CD4-positive, alpha-beta memory T cell (primary cell): ENCODE measurements at regions not wholly inside any gene's neighbourhood (a gene's known extent, or its start where the extent isn't known, plus 50 kb on each side); places are given as distances from the start of the nearest gene placed in this dataset.
"Not testable (repeated sequence)": the region's sequence is repeated elsewhere in the genome, so short reads cannot be mapped to it uniquely, and the experiment has no call there.

ENCODE experiments used
- CTCF ChIA-PET: fragments of 350-600 bp; sonication (Branson Sonifier 250); formaldehyde crosslinking; loops from one replicate; lab custom pipeline; 2021; ENCODE audit warnings: inconsistent platforms; ENCODE audit not compliant: partially characterized antibody; lab: Charles Lee
- POLR2A ChIA-PET: fragments of 350-600 bp; sonication (Branson Sonifier 250); formaldehyde crosslinking; loops from one replicate; lab custom pipeline; 2021; ENCODE audit not compliant: partially characterized antibody; lab: Charles Lee
- DNase-seq, 5 donors: peaks; one replicate each; pipeline versions ENCODE4 v3.0.0 to v3.0.0-alpha.2; 2020 to 2022; ENCODE audit warnings: mixed read lengths in 1 of 5
- H3K27ac ChIP-seq: one replicate; pipeline ENCODE4 v1.7.0; 2013; ENCODE audit warnings: low read depth, low read length
- H3K27me3 ChIP-seq: 2 replicates; pipeline ENCODE4 v1.7.0; 2013; ENCODE audit warnings: mild to moderate bottlenecking, low read length, moderate library complexity; ENCODE audit not compliant: insufficient read depth
- H3K36me3 ChIP-seq: 2 replicates; pipeline ENCODE4 v1.7.0; 2013; ENCODE audit warnings: mild to moderate bottlenecking, low read length, moderate library complexity; ENCODE audit not compliant: insufficient read depth
- H3K4me1 ChIP-seq: 2 replicates; pipeline ENCODE4 v1.7.0; 2013; ENCODE audit warnings: mild to moderate bottlenecking, low read length, moderate library complexity; ENCODE audit not compliant: insufficient read depth
- H3K4me3 ChIP-seq, 2 donors: one replicate each; pipeline ENCODE4 v1.7.0; 2013; ENCODE audit warnings: low read length in 2 of 2, mild to moderate bottlenecking in 1 of 2
- H3K9me3 ChIP-seq, 2 donors: one replicate each; pipeline ENCODE4 v1.7.0; 2013; ENCODE audit warnings: low read length in 2 of 2, control low read depth in 1 of 2; ENCODE audit not compliant: control insufficient read depth in 1 of 2
- H3K27ac Mint-ChIP-seq, 7 donors: one replicate each; pipeline ENCODE4 v1.8.0; 2020 to 2021; ENCODE audit warnings: mixed read lengths in 7 of 7, mild to moderate bottlenecking in 6 of 7, inconsistent platforms in 3 of 7, moderate library complexity in 3 of 7
- H3K27me3 Mint-ChIP-seq, 2 donors: one replicate each; pipeline ENCODE4 v1.8.0; 2020 to 2021; ENCODE audit warnings: mixed read lengths in 2 of 2
- H3K36me3 Mint-ChIP-seq, 2 donors: one replicate each; pipeline ENCODE4 v1.8.0; 2020 to 2021; ENCODE audit warnings: mixed read lengths in 2 of 2, inconsistent platforms in 1 of 2, mild to moderate bottlenecking in 1 of 2
- H3K4me1 Mint-ChIP-seq, 4 donors: one replicate each; pipeline ENCODE4 v1.8.0; 2020 to 2021; ENCODE audit warnings: mixed read lengths in 4 of 4, mild to moderate bottlenecking in 1 of 4
- H3K4me3 Mint-ChIP-seq, 8 donors: one replicate each; pipeline ENCODE4 v1.8.0; 2020 to 2021; ENCODE audit warnings: mixed read lengths in 8 of 8, mild to moderate bottlenecking in 7 of 8, moderate library complexity in 6 of 8, inconsistent platforms in 3 of 8
- H3K9me3 Mint-ChIP-seq, 8 donors: one replicate each; pipeline ENCODE4 v1.8.0; 2020 to 2021; ENCODE audit warnings: mixed read lengths in 8 of 8, mild to moderate bottlenecking in 5 of 8, inconsistent platforms in 3 of 8, moderate library complexity in 1 of 8
- intact Hi-C: fragments of 100-400 bp; cut with micrococcal nuclease; formaldehyde crosslinking; loops from one replicate; pipeline ENCODE4 v1.15.1; 2023

GRCh38 chr6:156423829-156424228 is 353.3 kb upstream of the ARID1B start:
- Histone ChIP-seq H3K27me3 (no peaks in the 10 kb centered on the region), H3K9me3 (no peaks in the 10 kb centered on the region), H3K36me3 (no peaks in the 10 kb centered on the region), H3K4me1 (peaks cover 28% of the 10 kb centered on the region), H3K27ac (peak overlapping the region; percentile 12), H3K4me3 (no peak overlapping the region)
- H3K27ac Mint-ChIP-seq, result peak overlapping the region; percentile 54 to 92 (median 84)
- H3K4me1 Mint-ChIP-seq, result peaks cover 26 to 44% (median 36%) of the 10 kb centered on the region in 4 donors
- intact Hi-C loops, result no loop called here
- CTCF ChIA-PET, result interaction anchor here (1.0 to 1.7 kb wide), 2 partner anchors 14 to 29 kb away, joined by 3 to 5 read pairs; no protein-coding TSS in a partner anchor
- peak; percentile 41 to 58 (median 45) for DNase-seq
- H3K9me3 Mint-ChIP-seq, result peaks cover 0 to 1% (median 0%) of the 10 kb centered on the region in 8 donors
- no peaks in the 10 kb centered on the region for H3K27me3 Mint-ChIP-seq
- peak overlapping the region in 7 of 8 donors; percentile 56 to 87 (median 70) for H3K4me3 Mint-ChIP-seq
- no peaks in the 10 kb centered on the region for H3K36me3 Mint-ChIP-seq
- POLR2A ChIA-PET, result interaction anchor here (3.1 kb wide), 1 partner anchor 27 kb away, joined by 20 read pairs; no protein-coding TSS in a partner anchor

- no peaks in the 10 kb centered on the region for H3K36me3 Mint-ChIP-seq
- peak overlapping the region; percentile 26 to 87 (median 70) for H3K4me3 Mint-ChIP-seq
- no peak overlapping the region for H3K4me3 ChIP-seq
- intact Hi-C loops, result no loop called here
- ChIA-PET POLR2A (interaction anchor here (3.1 kb wide), 1 partner anchor 27 kb away, joined by 20 read pairs; no protein-coding TSS in a partner anchor), CTCF (interaction anchor here (1.2 to 1.7 kb wide), 3 partner anchors 26 to 28 kb away, joined by 3 to 6 read pairs (median 5); no protein-coding TSS in a partner anchor)
- no peaks in the 10 kb centered on the region for H3K27me3 Mint-ChIP-seq
- peak overlapping the region; percentile 54 to 92 (median 85) for H3K27ac Mint-ChIP-seq
- peaks cover 26 to 44% (median 36%) of the 10 kb centered on the region in 4 donors for H3K4me1 Mint-ChIP-seq
- peak overlapping the region; percentile 12 for H3K27ac ChIP-seq
- H3K27me3 ChIP-seq, result no peaks in the 10 kb centered on the region
- H3K9me3 Mint-ChIP-seq, result no peaks in the 10 kb centered on the region
- H3K36me3 ChIP-seq, result no peaks in the 10 kb centered on the region
- DNase-seq, result peak in 2 of 5 donors; percentile 5 to 6
- H3K4me1 ChIP-seq, result peaks cover 28% of the 10 kb centered on the region
- H3K9me3 ChIP-seq, result no peaks in the 10 kb centered on the region
Measured at GRCh38 chr6:156423075-156423474, 354.1 kb upstream of the ARID1B start.

- Mint-ChIP-seq H3K27me3 (no peaks in the 10 kb centered on the region), H3K27ac (peak overlapping the region in 3 of 7 donors; percentile 1 to 92 (median 5)), H3K36me3 (no peaks in the 10 kb centered on the region), H3K9me3 (no peaks in the 10 kb centered on the region), H3K4me1 (peaks cover 26 to 44% (median 36%) of the 10 kb centered on the region in 4 donors), H3K4me3 (peak overlapping the region in 1 of 8 donors; percentile 21)
- no peak overlapping the region for H3K4me3 ChIP-seq
- CTCF ChIA-PET, result interaction anchor here (1.2 to 1.5 kb wide), 2 partner anchors 25 to 26 kb away, joined by 3 to 6 read pairs; no protein-coding TSS in a partner anchor
- peaks cover 28% of the 10 kb centered on the region for H3K4me1 ChIP-seq
- POLR2A ChIA-PET, result interaction anchor here (3.1 kb wide), 1 partner anchor 25 kb away, joined by 20 read pairs; no protein-coding TSS in a partner anchor
- intact Hi-C loops, result no loop called here
- no peak overlapping the region for H3K27ac ChIP-seq
- no peaks in the 10 kb centered on the region for H3K27me3 ChIP-seq
- H3K36me3 ChIP-seq, result no peaks in the 10 kb centered on the region
- DNase-seq, result no peak
- no peaks in the 10 kb centered on the region for H3K9me3 ChIP-seq
Measured at GRCh38 chr6:156421933-156422332, 355.2 kb upstream of the ARID1B start.

DNA sequence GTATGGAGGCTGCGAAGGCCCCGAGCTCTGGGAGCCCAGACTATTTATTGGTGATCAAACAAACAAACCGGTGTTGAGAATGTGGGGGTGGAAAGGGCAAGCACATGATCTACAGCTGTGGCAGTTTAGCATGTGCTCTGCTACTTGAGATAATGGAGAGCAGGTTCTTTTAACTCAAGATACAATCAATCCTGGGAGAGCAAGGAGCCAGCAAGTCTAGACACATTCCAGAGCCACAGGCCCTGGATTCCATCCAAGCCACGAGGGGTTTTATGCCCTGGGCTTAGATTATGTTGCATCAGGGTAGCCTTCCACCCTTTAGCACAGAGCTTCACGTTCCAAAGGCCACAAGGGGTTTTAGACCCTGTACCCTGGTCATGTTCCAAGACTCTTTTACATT is 355.9 kb upstream of the ARID1B start:
- H3K36me3 Mint-ChIP-seq, H3K27me3 Mint-ChIP-seq, H3K4me3 Mint-ChIP-seq, DNase-seq, CTCF ChIA-PET, H3K27ac ChIP-seq, H3K27me3 ChIP-seq, POLR2A ChIA-PET, H3K36me3 ChIP-seq, H3K9me3 ChIP-seq, H3K9me3 Mint-ChIP-seq, H3K4me3 ChIP-seq, intact Hi-C loops: not testable (repeated sequence)
- peak overlapping the region in 3 of 7 donors; percentile 24 to 62 (median 58) for H3K27ac Mint-ChIP-seq
- peaks cover 28% of the 10 kb centered on the region for H3K4me1 ChIP-seq
- peaks cover 26 to 44% (median 36%) of the 10 kb centered on the region in 4 donors for H3K4me1 Mint-ChIP-seq

GRCh38 chr6:156420172-156420993 is 356.8 kb upstream of the ARID1B start:
- H3K36me3 Mint-ChIP-seq, result no peaks in the 10 kb centered on the region

GRCh38 chr6:156419594-156419993 is 357.6 kb upstream of the ARID1B start:
- H3K36me3 ChIP-seq, result no peaks in the 10 kb centered on the region
- Mint-ChIP-seq H3K4me1 (peaks cover 24 to 33% (median 27%) of the 10 kb centered on the region in 4 donors), H3K27me3 (no peaks in the 10 kb centered on the region), H3K27ac (no peak overlapping the region), H3K9me3 (no peaks in the 10 kb centered on the region), H3K36me3 (no peaks in the 10 kb centered on the region), H3K4me3 (no peak overlapping the region)
- ChIA-PET CTCF (interaction anchor here (1.0 kb wide), 1 partner anchor 8 kb away, joined by 3 read pairs; no protein-coding TSS in a partner anchor), POLR2A (interaction anchor here (1.4 kb wide), 1 partner anchor 23 kb away, joined by 7 read pairs; no protein-coding TSS in a partner anchor)
- no peaks in the 10 kb centered on the region for H3K9me3 ChIP-seq
- no peak overlapping the region for H3K27ac ChIP-seq
- peaks cover 22% of the 10 kb centered on the region for H3K4me1 ChIP-seq
- intact Hi-C loops, result no loop called here
- no peak overlapping the region for H3K4me3 ChIP-seq
- H3K27me3 ChIP-seq, result no peaks in the 10 kb centered on the region
- DNase-seq, result no peak

More at GRCh38 chr6:156420172-156420993, 356.8 kb upstream of the ARID1B start:
- Mint-ChIP-seq H3K4me3 (no peak overlapping the region), H3K9me3 (no peaks in the 10 kb centered on the region), H3K27me3 (no peaks in the 10 kb centered on the region), H3K27ac (peak overlapping the region in 1 of 7 donors; percentile 62), H3K4me1 (peaks cover 26 to 39% (median 32%) of the 10 kb centered on the region in 4 donors)
- peaks cover 28% of the 10 kb centered on the region for H3K4me1 ChIP-seq
- H3K4me3 ChIP-seq, result no peak overlapping the region
- no peaks in the 10 kb centered on the region for H3K9me3 ChIP-seq
- no peak overlapping the region for H3K27ac ChIP-seq
- POLR2A ChIA-PET, result interaction anchor here (1.4 kb wide), 1 partner anchor 24 kb away, joined by 7 read pairs; no protein-coding TSS in a partner anchor
- DNase-seq, result no peak
- no peaks in the 10 kb centered on the region for H3K36me3 ChIP-seq
- intact Hi-C loops, result no loop called here
- CTCF ChIA-PET, result interaction anchor here (1.0 kb wide), 1 partner anchor 9 kb away, joined by 3 read pairs; no protein-coding TSS in a partner anchor
- no peaks in the 10 kb centered on the region for H3K27me3 ChIP-seq

GRCh38 chr6:156418253-156418652 is 358.9 kb upstream of the ARID1B start:
- peaks cover 9% of the 10 kb centered on the region for H3K4me1 ChIP-seq
- POLR2A ChIA-PET, result no interaction called here

More at GRCh38 chr6:156418253-156418652, 358.9 kb upstream of the ARID1B start:
- no peak for DNase-seq
- no peak overlapping the region for H3K4me3 ChIP-seq
- Mint-ChIP-seq H3K27ac (peak overlapping the region in 1 of 7 donors; percentile 10), H3K36me3 (no peaks in the 10 kb centered on the region), H3K9me3 (no peaks in the 10 kb centered on the region), H3K4me3 (no peak overlapping the region), H3K27me3 (no peaks in the 10 kb centered on the region), H3K4me1 (peaks cover 11 to 19% (median 13%) of the 10 kb centered on the region in 4 donors)
- no peak overlapping the region for H3K27ac ChIP-seq
- no peaks in the 10 kb centered on the region for H3K9me3 ChIP-seq
- no peaks in the 10 kb centered on the region for H3K27me3 ChIP-seq
- CTCF ChIA-PET, result no interaction called here
- H3K36me3 ChIP-seq, result no peaks in the 10 kb centered on the region
- intact Hi-C loops, result no loop called here
